ENCODE measurements at regions not wholly inside any gene's neighbourhood (a gene's known extent, or its start where the extent isn't known, plus 50 kb on each side); places are given as distances from the start of the nearest gene placed in this dataset.

DNA sequence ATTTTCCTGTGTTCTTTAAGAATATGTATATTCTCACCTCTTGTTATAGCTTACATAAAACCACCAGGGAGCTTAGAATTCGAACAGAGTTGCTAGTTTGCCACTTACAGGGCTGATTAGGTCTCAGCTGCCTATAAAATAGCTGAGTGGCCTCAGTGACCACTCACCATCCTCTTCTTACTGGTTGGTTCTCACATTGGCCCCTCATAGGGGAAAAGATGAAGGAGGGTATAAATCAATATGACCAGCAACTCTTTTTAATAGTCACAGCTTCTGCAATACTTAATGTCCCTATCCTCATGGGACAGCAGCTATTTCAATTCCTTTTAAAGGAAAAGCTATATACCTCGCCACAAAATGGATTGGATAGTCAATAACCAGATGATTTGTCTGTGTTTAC is 199.4 kb upstream of the CDH20 start:
- no peak for DNase-seq (ENCODE audit: low read depth, low spot score)
- in situ Hi-C loops (cut with HindIII; ENCODE audit: low pct_unique_long_range_greater_than_20kb, low sequenced_read_pairs) = no loop called here

GRCh38 chr18:61136711-61137251 is 196.4 kb upstream of the CDH20 start:
- in situ Hi-C loops (cut with HindIII; ENCODE audit: low pct_unique_long_range_greater_than_20kb, low sequenced_read_pairs) = no loop called here
- no peak for DNase-seq (ENCODE audit: low read depth, low spot score)

DNA sequence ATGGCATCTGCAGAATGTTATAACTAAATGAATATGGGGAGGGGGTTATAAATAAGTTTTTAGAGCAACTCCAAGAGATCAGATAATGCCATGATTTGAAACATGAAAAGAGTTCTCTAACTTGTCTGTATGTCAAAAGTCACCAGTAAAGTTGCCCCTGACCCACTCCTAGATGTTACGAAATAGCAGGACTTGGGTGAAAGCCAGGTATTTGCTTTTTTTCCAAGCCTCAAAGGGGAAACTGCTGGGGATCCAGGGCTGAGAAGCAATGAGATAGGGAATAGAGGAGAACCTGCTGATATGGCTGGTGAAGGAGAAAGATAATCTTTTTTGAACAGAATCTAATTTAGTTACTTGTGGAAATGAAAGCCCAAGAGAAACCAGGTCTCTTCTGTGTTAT is 191.5 kb upstream of the CDH20 start:
- DNase-seq (ENCODE audit: low read depth, low spot score) = no peak

DNA sequence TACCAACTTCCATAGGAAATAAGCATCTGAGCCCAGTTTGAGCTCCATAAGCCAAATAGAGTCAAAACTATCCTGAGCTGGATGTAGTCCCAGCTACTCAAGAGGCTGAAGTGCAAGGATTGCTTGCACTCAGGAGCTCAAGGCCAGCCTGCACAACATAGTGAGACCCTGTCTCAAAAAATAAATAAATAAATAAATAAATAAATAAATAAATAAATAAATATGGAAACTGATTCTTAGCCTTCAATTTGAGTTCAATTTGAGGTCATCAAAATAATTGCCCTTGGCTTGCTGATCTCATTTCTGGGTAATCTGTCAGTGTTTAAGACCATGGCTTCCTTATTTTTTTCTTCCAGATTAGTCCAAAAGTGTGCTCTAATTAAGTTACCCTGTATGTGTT is 184.9 kb upstream of the CDH20 start:
- in situ Hi-C loops (cut with HindIII; ENCODE audit: low pct_unique_long_range_greater_than_20kb, low sequenced_read_pairs) = no loop called here
- no peak for DNase-seq (ENCODE audit: low read depth, low spot score)

More for the DNA sequence above, 191.5 kb upstream of the CDH20 start:
- in situ Hi-C loops (cut with HindIII; ENCODE audit: low pct_unique_long_range_greater_than_20kb, low sequenced_read_pairs) = no loop called here

DNA sequence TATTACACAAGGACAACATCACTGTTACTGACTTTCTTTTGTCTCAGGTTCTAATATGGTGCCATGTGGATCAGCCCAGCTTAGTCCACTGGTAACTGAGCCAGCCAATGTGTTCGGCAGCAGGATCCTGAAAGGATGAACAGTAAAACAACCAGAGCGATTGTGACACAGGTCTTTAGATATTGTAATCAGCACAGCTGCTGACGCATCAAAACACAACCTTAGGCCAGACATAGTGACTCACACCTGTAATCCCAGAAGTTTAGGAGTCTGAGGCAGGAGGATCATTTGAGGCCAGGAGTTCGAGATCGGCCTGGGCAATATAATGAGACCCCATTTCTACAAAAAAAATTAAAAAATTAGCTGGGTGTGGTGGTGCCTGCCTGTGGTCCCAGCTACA is 183.4 kb upstream of the CDH20 start:
- in situ Hi-C loops (cut with HindIII; ENCODE audit: low pct_unique_long_range_greater_than_20kb, low sequenced_read_pairs) = no loop called here
- DNase-seq (ENCODE audit: low read depth, low spot score) = no peak

GRCh38 chr18:61153571-61153970 is 179.7 kb upstream of the CDH20 start:
- in situ Hi-C loops (cut with HindIII; ENCODE audit: low pct_unique_long_range_greater_than_20kb, low sequenced_read_pairs) = no loop called here
- no peak for DNase-seq (ENCODE audit: low read depth, low spot score)

DNA sequence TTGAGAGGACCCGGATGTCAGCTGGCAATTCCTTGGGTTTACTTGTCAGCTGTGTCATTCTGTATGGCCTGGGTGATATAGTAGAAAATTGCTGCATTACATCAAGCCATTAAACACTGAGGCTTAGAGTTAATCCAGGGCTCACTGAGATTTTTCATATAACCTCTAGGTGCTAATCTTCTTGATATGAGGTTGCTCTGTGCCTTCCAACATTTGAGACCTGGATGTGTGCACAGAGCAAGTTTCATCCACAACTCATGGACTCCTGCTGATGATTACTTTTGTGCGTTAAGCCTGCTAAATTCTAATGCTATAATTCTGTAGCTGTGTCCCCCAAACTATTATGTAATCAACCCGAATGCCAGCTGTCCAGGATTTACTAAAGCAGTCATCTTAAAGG is 178.4 kb upstream of the CDH20 start:
- in situ Hi-C loops (cut with HindIII; ENCODE audit: low pct_unique_long_range_greater_than_20kb, low sequenced_read_pairs) = no loop called here
- no peak for DNase-seq (ENCODE audit: low read depth, low spot score)

DNA sequence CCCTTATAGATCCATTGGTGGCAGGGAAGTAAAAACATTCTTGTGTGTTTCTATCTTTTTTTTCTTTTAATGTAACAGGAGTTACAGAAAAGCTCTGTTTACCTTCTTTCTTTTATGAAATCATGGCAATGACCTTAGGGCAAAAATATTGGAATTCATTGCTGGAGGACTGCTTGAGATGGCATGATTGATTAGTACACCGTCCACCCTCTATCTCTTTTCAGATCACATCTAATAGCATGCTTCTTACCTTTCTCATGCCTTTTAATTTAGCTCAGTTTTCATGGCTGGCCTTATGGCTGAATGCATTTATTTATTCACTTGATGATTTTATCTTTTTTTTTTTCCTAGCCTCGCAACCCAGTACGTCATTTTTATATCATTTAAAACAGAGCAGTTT is 177.6 kb upstream of the CDH20 start:
- DNase-seq (ENCODE audit: low read depth, low spot score) = no peak

DNA sequence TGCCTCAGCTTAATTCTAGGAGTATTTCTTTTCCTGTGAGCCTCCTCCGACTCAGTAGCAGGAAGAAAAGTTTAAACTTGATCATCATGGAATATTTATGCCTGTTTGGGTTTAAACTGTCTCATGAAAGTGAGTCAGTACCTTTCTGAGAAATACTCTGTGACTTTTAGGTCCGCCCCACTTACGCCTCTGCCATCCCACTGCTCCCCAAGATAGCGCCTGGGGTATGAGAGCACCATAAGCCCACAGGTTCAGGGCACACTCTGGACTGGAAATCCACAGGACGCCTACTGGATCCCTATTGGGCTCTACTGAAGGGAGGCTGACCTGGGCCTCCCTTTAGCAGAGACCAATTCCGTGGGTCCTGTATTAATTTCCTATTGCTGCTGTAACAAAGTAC is 175.8 kb upstream of the CDH20 start:
- DNase-seq (ENCODE audit: low read depth, low spot score) = no peak
- in situ Hi-C loops (cut with HindIII; ENCODE audit: low pct_unique_long_range_greater_than_20kb, low sequenced_read_pairs) = no loop called here

More for the DNA sequence above, 177.6 kb upstream of the CDH20 start:
- in situ Hi-C loops (cut with HindIII; ENCODE audit: low pct_unique_long_range_greater_than_20kb, low sequenced_read_pairs) = no loop called here

GRCh38 chr18:61159246-61159645 is 174.0 kb upstream of the CDH20 start:
- DNase-seq (ENCODE audit: low read depth, low spot score) = no peak
- in situ Hi-C loops (cut with HindIII; ENCODE audit: low pct_unique_long_range_greater_than_20kb, low sequenced_read_pairs) = no loop called here

DNA sequence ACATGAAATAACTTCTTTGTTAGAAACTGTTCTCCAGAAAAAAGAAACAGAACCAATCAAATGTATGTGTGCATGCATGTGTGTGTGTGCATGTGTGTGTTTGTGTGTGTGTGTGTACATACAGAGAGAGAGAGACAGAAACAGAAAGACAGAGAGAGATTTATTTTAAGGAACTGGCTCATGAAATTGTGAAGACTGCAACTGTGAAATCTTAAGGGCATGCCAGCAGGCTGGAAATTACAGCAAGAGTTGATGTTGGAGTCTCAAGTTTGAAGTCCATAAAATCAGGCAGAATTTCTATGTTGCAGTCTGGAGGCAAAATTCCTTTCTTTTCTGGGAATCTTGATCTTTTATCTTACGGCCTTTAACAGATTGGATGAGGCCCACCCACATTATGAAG is 168.9 kb upstream of the CDH20 start:
- no peak for DNase-seq (ENCODE audit: low read depth, low spot score)
- in situ Hi-C loops (cut with HindIII; ENCODE audit: low pct_unique_long_range_greater_than_20kb, low sequenced_read_pairs) = no loop called here

- DNase-seq (ENCODE audit: low read depth, low spot score) = no peak
- in situ Hi-C loops (cut with HindIII; ENCODE audit: low pct_unique_long_range_greater_than_20kb, low sequenced_read_pairs) = no loop called here
These were observed 165.3 kb upstream of the CDH20 start for GRCh38 chr18:61167902-61168301.

DNA sequence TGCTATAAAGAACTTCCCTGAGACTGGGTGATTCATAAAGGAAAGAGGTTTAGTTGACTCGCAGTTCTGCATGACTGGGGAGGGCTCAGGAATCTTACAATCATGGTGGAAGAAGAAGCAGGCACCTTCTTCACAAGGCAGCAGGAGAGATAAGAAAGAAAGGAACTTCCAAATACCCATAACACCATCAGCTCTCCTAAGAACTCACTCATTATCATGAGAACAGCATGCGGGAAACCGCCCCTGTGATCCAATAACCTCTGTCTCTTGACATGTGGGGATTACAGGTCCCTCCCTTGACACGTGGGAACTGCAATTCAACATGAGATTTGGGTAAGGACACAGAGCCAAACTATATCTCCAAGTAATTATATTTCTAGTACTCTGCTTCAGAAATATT is 163.8 kb upstream of the CDH20 start:
- DNase-seq (ENCODE audit: low read depth, low spot score) = no peak
- in situ Hi-C loops (cut with HindIII; ENCODE audit: low pct_unique_long_range_greater_than_20kb, low sequenced_read_pairs) = no loop called here

GRCh38 chr18:61172624-61173023 is 160.6 kb upstream of the CDH20 start:
- DNase-seq (ENCODE audit: low read depth, low spot score) = no peak
- in situ Hi-C loops (cut with HindIII; ENCODE audit: low pct_unique_long_range_greater_than_20kb, low sequenced_read_pairs) = no loop called here

GRCh38 chr18:61173554-61173953 is 159.7 kb upstream of the CDH20 start:
- in situ Hi-C loops (cut with HindIII; ENCODE audit: low pct_unique_long_range_greater_than_20kb, low sequenced_read_pairs) = no loop called here
- DNase-seq (ENCODE audit: low read depth, low spot score) = no peak

DNA sequence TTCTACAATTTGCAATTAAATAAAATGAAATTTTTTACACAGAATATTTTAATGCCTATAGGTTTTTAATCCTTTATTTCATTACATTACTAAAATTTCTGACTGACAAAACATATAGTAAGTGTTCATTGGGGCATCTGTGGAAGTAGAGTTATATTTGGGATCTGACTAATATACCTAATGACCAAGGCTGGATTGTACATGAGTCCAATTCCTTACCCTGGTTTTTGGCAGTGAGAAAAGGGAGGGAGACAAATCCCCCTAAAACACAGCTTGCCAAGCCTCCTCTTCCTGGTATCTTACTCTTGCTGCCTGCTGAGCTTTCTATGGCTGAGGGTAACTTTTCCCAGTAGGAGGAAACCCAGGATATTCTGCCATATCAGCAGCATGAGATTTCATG is 149.4 kb upstream of the CDH20 start:
- in situ Hi-C loops (cut with HindIII; ENCODE audit: low pct_unique_long_range_greater_than_20kb, low sequenced_read_pairs) = no loop called here
- DNase-seq (ENCODE audit: low read depth, low spot score) = no peak

DNA sequence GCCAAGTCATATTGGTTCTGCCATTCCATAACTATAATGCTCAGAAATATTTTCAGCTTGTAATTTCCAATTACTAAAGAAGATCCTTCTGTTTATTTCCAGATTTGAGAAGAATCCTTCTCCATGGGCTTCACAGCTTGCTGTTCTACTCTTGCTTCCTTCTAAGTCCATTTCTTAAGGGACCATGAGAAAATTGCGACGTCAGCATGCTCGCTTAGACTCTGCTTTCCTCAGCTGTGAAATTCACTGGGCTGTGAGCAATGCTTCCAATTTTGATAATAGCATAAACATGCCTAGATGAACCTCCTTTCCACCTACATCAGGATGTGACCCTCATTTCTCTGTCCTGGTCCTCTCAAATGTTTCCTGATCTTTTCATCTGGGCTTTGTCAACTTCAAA is 145.3 kb upstream of the CDH20 start:
- in situ Hi-C loops (cut with HindIII; ENCODE audit: low pct_unique_long_range_greater_than_20kb, low sequenced_read_pairs) = no loop called here
- no peak for DNase-seq (ENCODE audit: low read depth, low spot score)

DNA sequence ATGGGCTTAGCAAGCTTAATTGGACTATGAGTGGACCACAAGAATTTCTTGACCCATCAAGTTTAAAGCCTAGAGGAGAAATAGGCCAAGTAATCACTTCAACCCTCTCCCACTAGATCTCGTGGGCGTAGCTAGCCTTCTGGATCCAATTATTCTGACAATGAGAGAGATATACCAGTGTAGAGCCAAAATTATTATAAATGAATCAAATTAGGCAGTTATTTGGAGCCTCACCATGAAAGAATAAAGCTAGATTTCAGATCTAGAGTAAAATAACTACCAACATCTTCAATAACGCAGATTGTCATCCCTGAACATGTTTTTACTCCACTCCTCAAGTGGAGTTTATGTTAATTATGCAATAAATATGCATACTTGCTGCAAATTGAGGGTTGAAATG is 143.9 kb upstream of the CDH20 start:
- DNase-seq (ENCODE audit: low read depth, low spot score) = no peak
- in situ Hi-C loops (cut with HindIII; ENCODE audit: low pct_unique_long_range_greater_than_20kb, low sequenced_read_pairs) = no loop called here

DNA sequence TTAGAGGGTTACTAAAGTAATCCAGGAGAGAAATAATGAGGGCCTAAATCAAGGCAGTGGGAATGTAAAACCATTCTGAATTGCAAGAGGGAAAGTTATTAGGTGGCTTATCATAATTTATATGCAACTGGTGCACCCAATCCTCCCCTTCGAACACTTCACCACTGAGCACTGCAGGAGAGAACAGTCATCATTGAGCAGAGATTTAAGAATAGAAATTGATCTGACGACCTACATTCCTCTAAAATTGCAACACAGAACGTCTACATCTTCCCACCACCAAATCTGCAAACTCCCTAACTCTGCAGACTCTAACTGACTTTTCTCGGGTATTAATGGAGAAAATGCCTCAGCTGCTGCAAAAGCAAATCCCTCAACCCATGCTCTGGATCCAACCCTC is 138.5 kb upstream of the CDH20 start:
- DNase-seq (ENCODE audit: low read depth, low spot score) = no peak
- in situ Hi-C loops (cut with HindIII; ENCODE audit: low pct_unique_long_range_greater_than_20kb, low sequenced_read_pairs) = no loop called here

- in situ Hi-C loops (cut with HindIII; ENCODE audit: low pct_unique_long_range_greater_than_20kb, low sequenced_read_pairs) = no loop called here
- DNase-seq (ENCODE audit: low read depth, low spot score) = no peak
These were observed 136.5 kb upstream of the CDH20 start for GRCh38 chr18:61196750-61197149.

All from SK-MEL-5 (cell line).